ENCODE measurements at regions not wholly inside any gene's neighbourhood (a gene's known extent, or its start where the extent isn't known, plus 50 kb on each side); places are given as distances from the start of the nearest gene placed in this dataset.

GRCh38 chr2:160994141-160995002 lies 165.9 kb upstream of the TANK start:
- TF ChIP-seq CTCF (IDR thresholded peaks at IDR 0.05): peak; percentile 74 to 90
- no peak for TF ChIP-seq POLR2A (IDR thresholded peaks at IDR 0.05)
- no peak for TF ChIP-seq POLR2AphosphoS5 (IDR thresholded peaks at IDR 0.05)
- no peak for TF ChIP-seq EP300 (IDR thresholded peaks at IDR 0.05)
